NB4 (cell line): ENCODE measurements at regions not wholly inside any gene's neighbourhood (a gene's known extent, or its start where the extent isn't known, plus 50 kb on each side); places are given as distances from the start of the nearest gene placed in this dataset.

Source experiments
- MAX ChIP-seq: IDR thresholded peaks from 2 replicates; pipeline ENCODE4 v1.6.1; 2011; ENCODE audit warnings: low read depth, low read length
- MYC ChIP-seq: IDR thresholded peaks from 2 replicates; pipeline ENCODE4 v1.6.1; 2011; ENCODE audit warnings: low read depth, low read length
- POLR2A ChIP-seq: IDR thresholded peaks from 2 replicates; pipeline ENCODE4 v1.6.1; 2011; ENCODE audit warnings: mild to moderate bottlenecking; ENCODE audit not compliant: insufficient read length; ENCODE audit errors: extremely low read depth
- TF ChIP-seq, protein P1 (sequence below): IDR thresholded peaks from one replicate; pipeline ENCODE4 v1.5.1; 2012; ENCODE audit warnings: low read depth, low read length

- TF ChIP-seq, protein P1, sequence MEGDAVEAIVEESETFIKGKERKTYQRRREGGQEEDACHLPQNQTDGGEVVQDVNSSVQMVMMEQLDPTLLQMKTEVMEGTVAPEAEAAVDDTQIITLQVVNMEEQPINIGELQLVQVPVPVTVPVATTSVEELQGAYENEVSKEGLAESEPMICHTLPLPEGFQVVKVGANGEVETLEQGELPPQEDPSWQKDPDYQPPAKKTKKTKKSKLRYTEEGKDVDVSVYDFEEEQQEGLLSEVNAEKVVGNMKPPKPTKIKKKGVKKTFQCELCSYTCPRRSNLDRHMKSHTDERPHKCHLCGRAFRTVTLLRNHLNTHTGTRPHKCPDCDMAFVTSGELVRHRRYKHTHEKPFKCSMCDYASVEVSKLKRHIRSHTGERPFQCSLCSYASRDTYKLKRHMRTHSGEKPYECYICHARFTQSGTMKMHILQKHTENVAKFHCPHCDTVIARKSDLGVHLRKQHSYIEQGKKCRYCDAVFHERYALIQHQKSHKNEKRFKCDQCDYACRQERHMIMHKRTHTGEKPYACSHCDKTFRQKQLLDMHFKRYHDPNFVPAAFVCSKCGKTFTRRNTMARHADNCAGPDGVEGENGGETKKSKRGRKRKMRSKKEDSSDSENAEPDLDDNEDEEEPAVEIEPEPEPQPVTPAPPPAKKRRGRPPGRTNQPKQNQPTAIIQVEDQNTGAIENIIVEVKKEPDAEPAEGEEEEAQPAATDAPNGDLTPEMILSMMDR: no peak
- TF ChIP-seq POLR2A: no peak
- TF ChIP-seq MAX: no peak
- no peak for TF ChIP-seq MYC
These were observed 359.9 kb downstream of the IRX2 start for GRCh38 chr5:2391566-2391965.
